ENCODE measurements at regions not wholly inside any gene's neighbourhood (a gene's known extent, or its start where the extent isn't known, plus 50 kb on each side); places are given as distances from the start of the nearest gene placed in this dataset.

- no peak for TF ChIP-seq POLR2A (IDR thresholded peaks at IDR 0.05)
- no peak for TF ChIP-seq CTCF (IDR thresholded peaks at IDR 0.05)
These were observed 126.6 kb downstream of the RDH14 start for GRCh38 chr2:18433872-18434271.
